Activated CD8-positive, alpha-beta memory T cell treated with anti-CD3 and anti-CD28 coated beads, Interleukin-2, amount 50 U/mL, for 4 hours (primary cell): ENCODE measurements at regions not wholly inside any gene's neighbourhood (a gene's known extent, or its start where the extent isn't known, plus 50 kb on each side); places are given as distances from the start of the nearest gene placed in this dataset.
"Not testable (repeated sequence)": the region's sequence is repeated elsewhere in the genome, so short reads cannot be mapped to it uniquely, and the experiment has no call there.

ENCODE experiments used
- DNase-seq: peaks from one replicate; pipeline ENCODE4 v3.0.0-alpha.2; 2020

DNA sequence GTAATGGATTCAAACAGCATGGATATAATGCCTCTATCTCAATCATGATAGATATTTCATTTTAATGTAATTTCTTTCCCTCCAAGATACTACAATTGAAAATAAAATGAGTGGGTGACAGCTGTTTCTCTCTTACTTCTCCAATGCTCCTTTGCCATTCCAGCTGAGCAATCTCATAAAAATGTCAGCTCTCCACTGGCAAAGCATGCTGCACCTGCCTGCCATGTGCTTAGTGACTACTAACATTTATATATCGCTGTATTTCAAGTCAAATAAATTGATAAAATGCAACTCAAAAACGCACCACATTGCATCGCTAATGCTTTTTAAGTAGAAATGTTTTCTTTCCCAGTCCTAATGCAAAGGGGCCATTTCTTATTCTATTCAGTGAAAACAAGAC lies 1093.9 kb downstream of the CBLN2 start:
- DNase-seq: no peak

DNA sequence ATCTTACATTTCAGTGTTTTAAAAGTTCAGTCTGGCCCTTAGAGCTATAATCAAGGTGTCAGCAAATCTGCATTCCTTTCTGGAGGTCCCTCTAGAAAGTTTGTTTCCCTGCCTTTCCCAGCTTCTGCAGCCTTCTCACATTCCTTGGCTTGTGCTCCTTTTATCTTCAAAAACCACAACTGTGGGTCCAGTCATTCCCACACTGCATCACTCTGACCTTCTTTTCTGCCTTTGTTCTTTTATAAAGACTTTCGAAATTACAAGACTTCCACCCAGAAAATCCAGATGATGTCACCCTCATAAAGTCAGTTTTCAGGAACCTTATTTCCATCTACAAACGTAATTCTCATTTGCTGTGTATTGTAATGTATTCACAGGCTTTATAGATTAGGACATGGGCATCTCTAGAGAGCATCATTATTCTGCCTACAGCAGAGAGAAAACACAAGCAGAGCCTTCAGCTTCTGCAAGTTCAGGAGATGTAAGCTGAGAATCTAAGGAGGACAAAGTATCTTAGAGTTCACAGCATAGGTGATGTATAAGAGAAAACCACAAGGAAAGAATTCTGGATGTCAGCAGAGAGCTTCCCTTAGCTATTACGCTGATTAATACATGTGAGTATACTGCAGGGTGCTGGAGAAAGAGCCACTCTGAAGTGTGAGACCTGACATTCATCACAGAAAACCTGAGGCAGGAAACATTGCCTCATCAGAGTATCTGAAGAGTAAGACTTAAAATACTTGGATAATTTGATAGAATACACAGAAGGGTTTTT lies 1100.2 kb downstream of the CBLN2 start:
- no peak for DNase-seq

DNA sequence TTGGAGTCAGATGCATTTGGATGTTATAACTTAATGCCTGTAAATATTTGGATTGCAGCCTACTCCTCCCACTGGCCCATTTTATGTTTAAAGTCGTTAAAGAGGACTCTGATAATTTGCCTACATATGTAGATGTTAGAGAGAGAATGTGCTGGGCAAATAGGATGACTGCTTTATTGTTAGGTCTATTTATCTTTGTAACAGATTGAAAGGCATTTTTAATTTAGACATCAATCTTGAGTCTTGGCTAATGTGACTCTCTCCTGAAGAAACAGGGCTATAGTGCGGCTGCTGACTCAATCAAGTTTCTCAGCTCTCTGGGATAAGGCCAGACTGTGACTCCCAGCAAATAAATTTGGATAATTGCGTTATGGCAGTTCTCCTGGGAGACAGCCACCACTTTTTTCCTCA lies 1101.4 kb downstream of the CBLN2 start:
- DNase-seq: no peak

DNA sequence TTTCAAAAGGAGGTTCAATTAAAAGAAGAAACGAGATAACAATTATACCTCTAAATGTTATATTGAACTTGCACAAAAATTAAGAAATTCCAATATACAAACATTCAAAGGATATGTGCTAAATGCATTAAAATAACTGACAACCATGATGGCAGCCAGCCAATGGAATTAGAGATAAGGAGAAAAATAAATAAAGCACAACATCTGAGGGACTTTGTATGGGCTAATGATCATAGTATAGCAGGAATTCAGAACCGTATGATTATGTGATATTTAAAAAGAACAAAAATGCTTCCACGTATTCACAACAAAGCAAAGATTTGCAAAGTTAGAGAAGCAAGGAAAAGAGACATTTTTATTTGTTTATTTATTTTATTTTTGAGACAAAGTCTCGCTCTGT lies 1103.0 kb downstream of the CBLN2 start:
- DNase-seq: no peak

DNA sequence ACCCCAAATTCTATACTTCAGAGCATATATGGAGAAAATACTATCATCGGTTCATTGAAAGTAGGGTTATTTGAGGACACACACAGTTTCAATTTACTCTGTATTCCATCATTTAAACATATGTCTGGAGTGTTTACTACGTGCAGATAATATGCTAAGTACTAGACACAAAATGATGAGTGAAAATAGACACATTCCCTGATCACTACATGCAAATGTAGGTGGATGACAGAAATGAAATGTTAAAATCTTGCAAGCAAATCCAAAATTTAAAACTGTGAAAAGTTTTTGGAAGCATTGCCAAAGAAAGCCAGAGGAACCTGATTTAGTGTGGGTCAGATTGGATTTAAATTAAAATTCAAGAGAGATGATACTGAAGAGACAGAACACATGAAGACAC lies 1106.6 kb downstream of the CBLN2 start:
- no peak for DNase-seq

DNA sequence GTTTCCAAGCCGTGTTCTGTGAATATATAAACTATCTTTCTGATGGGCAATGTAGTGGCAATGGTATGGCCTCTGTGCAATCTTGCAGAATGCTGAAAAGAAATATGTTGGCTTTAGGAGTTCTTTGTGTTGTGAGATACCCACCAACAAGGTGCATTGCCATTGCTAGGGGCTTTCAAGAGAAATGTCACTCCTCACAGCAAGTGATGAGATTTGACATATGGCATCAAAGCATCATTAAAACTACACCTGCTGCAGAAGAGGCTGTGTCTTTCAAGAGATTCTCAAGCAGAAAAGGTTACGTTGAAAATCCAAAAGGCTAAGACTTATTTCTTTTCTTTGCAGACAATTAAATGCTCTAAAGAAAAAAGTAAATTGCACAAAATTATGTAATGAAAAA lies 1110.8 kb downstream of the CBLN2 start:
- no peak for DNase-seq

DNA sequence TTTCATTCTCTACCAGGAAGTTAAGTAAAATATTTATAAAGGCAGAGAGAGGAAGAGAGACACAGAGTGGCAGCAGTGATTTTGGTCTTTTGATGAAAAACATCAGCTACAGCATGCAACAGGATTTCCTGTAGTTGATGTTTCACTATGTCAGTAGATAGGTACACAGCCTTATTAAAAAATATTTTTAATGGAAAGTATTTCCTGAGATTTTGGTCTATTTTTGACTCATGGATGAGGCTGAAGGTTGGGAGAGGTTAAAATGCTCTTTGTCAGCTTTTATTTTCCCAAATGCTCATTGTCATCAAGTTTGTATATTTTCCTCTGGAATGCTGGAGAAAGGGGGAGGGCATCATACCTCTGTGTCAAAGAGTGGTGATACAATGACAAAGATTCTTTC lies 1112.5 kb downstream of the CBLN2 start:
- no peak for DNase-seq

DNA sequence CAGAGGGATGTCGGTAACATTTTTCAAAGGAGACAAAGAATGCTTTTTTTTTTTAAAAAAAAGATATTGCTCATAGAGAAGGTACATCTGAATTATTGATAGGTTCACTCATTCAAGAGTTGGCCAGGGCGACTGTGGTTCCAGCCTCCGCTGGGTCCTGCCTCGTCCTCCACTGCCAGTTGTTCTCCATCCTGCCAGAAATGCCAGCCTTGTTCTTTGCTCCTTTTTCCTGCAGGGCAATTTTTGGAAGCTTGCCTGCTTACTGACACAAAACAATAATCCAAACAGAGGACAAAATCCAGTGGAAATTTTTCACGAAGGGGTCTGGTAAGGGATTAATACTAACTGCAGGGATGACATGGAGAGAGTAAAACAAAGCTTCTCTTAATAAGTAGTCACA lies 1113.0 kb downstream of the CBLN2 start:
- DNase-seq: no peak

DNA sequence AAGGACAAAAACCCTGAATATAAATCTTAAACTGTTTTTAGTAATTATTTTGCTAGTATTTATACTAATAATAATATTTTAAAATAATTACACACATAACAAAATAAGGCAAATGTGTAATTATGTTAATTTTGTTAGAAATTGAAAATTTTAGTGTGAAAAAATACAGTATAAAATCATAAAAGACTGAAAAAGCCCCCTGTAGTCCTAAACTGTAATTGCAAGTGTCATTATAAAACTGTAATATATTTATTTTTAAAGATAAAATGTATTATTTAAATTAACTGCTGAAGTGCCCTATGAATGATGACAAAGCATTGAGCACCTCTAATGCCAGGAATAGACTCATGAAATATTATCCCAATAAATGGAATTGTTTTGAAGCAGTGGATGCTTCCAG lies 1117.7 kb downstream of the CBLN2 start:
- no peak for DNase-seq

DNA sequence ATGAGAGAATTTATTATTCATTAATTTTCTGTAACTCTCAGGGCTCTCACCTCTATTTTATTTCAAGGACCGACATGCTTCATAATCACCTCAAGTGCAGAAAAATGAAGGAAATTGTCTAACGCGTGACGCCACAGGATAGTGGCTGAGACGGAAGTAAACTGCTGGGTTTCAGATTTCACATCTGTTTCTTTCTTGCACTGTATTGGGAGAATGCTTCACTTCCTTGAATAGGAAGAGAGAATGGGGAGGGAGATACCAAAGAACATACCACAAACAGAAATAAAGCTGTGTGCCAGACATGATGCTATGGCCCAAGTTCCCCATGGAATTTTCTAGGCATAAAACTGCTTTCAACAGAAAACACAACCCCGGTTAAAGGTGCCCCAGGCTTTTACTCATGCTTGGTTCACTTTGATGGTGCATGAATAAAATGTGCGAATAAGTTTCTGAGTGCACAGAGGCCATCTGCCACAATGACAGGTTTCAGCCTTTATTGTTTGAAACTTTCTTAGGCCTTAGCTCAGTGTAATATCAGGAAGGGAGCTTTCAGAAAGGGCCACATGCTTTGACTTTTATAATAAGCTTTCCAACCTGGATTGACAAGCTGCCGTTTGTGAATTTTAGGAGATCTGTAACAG lies 1116.4 kb downstream of the SOCS6 start:
- DNase-seq: no peak

DNA sequence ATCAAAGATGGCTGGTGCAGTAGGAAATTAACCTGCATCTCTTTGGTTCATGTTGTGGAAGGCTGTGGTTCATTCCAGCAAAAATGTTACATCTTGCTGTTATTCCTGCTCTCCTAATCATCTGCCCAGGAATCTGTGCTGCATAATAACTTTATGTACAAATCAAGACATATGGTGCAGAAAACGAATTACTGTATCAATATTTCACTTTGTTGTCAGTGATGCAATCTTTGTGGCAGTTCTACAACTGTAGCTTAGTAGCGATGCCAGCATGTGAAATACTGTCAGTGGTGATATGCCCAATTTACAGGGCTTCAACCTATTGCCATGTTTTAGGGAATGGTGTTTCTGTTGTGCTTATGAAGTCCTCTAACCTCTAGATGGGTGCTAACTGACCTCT lies 1114.7 kb downstream of the SOCS6 start:
- DNase-seq: no peak

DNA sequence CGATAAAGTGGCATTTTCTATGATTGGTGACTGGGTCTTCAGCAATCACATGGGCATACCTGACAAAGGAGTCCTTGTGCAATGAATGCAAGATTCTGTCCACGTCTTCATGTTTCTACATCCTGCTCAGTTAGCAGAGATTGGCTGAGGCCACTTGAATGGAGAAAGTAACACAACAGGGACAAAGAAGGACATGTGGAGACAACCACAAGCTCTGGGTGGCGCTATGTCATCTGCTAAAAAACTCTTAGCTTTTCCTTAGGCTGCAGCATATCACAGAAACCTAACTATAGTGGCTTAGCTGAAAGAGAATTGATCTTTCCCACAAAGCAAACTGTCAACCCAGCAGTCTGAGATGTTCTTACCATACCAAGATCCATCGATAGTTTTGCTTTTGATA lies 1109.7 kb downstream of the SOCS6 start:
- DNase-seq: no peak

DNA sequence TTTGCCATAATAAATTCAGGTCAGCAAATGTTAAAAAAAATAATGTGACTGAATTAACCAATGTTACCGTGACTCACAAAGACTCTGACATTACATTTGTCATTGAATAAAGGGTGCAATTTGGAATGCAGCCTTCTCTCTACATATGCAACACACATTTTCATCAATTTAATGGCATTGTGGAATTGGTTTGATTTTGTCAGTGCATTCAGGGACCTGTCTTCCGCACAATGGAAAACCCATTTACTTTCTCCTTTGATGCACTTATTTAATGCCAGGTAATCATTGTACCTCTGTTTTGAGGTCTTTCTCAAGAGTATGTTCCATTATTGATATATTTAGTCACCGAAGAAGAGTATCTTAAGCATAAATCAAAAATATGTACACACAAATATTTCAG lies 1099.3 kb downstream of the SOCS6 start:
- no peak for DNase-seq

DNA sequence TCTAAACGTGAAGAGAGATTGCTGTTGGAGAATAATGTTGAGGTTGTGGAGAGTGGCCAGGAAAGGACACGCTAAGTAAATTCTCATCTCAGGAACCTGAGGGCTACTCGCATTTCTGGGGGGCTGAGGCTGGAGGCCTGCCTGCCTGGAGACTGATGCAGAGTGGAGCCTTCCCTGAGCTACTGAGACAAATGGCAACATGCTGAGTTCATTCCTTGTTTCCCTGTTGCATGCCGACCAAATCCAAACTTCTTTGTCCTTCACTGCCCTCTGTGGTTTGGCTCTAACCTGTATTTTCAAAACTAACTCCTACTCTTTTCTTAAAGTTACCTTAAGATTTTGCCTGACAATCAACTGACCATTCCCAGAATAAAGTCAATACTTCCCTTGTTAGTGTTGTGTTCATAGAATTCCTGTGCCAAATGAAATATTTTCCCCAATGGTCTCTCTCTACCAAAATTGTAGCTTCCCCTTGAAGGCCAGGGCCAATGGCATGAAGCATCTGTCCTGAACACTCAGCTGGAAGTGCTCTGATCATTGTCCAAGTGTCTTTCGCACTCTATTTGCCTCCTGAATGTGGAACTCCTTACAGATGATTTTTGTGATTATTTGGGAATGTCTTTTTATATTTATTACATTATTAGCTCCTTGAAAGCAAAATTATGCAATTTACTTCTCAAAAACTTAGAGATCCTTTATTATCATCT lies 1085.6 kb downstream of the SOCS6 start:
- no peak for DNase-seq

DNA sequence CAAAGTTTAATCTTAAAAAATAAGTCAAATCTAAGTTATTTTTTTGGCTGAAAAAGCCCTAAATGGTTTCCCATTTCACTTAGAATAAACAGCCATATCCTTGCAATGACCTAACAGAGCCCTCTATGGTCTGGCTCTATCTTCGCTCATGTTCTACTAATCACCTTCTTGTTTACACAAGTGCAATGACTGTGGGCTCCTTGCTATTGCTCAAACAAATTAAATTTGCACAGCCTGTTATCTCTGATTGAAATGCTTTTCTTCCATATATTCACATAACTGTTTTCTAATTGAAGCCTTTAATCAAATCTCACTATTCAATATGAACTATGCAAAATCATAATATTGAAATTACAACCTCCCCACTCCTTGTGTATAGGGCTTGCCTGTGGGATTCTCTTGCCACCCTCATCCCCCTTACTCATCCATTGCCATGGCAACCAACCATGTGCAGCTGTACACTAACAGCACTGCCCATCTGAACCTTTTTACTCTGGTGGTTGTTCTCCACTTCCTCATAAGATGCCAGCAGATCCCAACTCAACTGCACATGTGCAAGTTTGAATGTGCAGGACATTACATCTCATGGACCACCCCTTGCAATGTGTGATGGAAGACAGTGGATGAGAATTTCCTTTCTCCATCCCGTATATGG lies 1083.2 kb downstream of the SOCS6 start:
- no peak for DNase-seq

DNA sequence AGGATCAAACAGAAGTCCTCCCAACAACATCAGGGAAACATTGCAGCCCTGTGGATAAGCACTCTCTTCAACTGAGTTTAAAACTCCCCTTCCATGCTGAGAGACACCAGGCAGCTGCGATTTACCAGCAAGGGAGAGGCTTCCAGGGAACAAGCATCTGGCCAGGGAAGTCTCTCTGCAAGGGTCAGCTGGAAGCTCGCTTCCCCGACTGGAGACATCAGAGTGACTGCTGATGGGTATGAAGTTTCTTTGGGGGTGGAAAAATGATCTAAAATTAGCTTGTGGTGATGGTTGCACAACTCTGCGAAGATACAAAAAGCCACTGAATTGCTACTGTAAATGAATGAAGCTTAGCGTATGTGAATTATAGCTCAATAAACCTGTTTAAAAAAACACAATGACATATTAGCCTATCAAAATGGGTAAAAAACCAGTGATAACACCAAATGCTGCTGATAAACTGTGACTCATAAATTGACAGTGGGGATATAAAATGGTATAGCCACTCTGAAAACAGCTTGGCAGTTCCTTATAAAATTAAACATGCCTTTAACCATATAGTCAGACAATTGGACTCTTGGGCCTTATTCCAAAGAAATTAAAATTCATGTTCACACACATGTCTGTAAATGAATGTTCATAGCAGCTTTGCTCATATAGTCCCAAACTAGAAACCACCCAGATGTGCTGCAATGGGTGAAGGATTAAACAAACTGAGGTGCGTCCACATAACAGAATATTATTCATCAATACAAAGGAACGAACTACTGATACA lies 1082.0 kb downstream of the SOCS6 start:
- no peak for DNase-seq

DNA sequence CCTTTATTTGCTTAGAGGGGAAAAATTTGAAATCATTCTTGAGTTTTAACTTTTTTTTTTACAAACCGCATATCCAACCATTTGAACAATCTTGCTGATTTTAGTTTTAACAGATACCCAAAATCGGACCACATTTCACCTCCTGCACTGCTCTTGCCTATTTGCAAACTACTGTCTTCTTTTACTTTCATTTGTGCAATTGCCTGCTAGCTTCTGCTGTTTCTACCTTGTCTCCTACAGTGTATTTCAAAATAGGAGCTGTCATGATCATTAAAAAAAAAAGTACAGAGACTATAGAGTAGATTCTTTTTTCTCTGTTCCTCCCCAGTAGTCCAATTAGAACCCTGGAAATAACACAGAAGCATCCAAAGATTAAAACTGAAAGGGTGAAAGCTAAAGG lies 1081.2 kb downstream of the SOCS6 start:
- no peak for DNase-seq

DNA sequence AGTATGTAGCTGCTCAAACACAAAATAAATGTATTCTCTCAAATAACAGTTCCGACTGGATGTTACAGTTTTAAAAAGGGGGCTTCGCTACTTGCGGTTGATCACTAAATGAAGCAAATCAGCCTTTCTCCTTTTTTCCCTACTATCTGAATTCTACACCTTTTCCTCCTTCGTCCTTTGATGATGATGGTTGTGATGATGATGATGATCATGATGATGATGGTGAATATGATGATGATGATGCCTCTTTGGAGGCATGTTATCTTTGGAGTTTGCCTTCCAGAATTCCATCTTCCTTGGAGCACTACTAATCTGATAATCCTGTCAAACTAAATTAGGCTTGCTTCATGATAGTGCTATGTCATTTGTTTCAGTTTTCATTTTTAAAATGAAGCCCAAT lies 1073.3 kb downstream of the SOCS6 start:
- DNase-seq: no peak

DNA sequence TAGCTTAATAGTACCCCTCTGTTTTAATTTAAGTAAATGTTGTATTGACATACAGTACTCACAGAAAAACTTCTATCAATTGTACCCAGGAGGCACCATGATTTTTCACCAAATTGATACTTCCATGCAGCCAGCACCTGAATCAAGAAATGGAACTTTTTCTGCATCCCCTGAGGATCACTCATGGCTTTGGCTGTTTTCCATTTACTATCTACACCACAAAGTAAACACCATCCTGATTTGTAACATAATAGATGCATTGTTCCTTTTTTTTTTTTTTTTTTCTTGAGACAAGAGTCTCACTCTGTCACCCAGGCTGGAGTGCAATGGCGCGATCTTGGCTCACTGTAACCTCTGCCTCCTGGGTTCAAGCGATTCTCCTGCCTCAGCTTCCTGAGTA lies 1066.8 kb downstream of the SOCS6 start:
- not testable (repeated sequence) for DNase-seq

DNA sequence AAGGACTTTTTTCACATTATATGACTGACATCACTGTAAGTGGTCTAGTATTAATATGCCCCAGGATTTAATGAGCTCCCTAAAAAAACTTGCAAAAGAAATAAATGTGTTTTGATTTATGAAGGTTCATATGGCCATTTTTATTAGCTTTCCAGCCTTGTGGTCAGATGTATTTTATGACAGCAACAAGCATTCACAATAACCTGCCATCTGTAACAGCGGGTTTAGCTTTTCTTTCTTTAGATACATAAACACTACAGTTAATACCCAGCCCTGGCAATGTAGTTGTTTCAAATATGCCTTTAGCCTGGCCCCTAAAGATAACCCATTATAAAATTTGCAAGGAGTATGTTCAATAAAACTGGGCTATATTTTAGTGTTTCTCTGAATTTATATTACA lies 1063.8 kb downstream of the SOCS6 start:
- DNase-seq: no peak

DNA sequence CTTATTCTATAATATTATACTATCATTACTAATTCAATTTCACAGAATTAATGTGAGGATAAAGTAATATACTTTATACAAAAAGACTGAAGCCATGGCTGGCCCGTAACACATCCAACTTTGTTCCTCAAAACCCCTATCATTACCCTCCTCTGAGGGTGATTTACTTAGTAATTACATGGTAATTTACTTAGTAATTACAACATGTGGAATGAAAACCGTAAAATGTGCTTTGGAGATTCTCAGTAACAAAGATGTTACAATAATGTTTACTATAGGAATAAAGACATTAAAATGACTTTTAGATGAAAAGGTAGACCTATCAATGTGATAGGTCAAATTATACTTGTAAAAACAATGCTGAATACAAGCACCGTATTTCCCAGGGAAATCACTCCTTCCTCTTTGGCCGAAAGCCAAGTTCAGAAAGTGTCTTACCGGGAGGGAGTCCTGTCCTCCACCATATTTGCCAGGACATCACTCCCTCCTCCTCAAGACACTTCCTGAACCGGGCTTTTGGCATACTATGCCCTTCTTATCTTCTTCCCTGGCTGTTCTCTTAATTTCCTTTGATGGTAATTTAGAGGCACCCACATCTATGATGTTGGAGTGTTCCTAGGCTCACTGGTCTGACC lies 1047.8 kb downstream of the SOCS6 start:
- DNase-seq: no peak

DNA sequence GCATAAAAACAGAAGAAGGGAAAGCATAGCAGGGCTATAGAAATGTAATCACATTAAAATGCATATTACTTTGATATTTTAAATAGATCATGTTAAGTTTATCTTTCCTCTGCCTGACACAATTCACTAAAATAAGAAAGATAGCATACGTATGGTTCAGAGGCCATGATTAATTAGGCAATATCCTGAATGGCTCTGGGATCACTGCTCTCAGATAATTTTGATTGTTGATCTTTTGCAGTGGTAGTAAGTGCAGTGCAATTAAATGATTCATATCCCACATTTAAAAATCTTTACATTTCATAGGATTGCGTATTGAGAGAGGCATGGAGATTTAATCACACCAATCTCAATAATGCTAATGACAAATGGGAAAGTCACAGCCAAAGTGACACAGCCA lies 1040.7 kb downstream of the SOCS6 start:
- no peak for DNase-seq
